H1 (cell line): ENCODE measurements at regions not wholly inside any gene's neighbourhood (a gene's known extent, or its start where the extent isn't known, plus 50 kb on each side); places are given as distances from the start of the nearest gene placed in this dataset.
"Not testable (repeated sequence)": the region's sequence is repeated elsewhere in the genome, so short reads cannot be mapped to it uniquely, and the experiment has no call there.

ENCODE experiments used
- JUND ChIP-seq: IDR thresholded peaks from 2 replicates; pipeline ENCODE4 v1.6.1; 2011; ENCODE audit warnings: mild to moderate bottlenecking, improper control_type of control experiment, low read length
- MAX ChIP-seq: IDR thresholded peaks from 2 replicates; pipeline ENCODE4 v1.6.1; 2012; ENCODE audit warnings: inconsistent platforms
- NANOG ChIP-seq: IDR thresholded peaks from 2 replicates; pipeline ENCODE4 v1.6.1; 2011; ENCODE audit warnings: low read length, low read depth, mild to moderate bottlenecking, inconsistent platforms; ENCODE audit not compliant: insufficient read depth, poor library complexity, severe bottlenecking
- POLR2A ChIP-seq, 2 experiments: IDR thresholded peaks; 1 replicate in 1 of 2; 2 replicates in 1 of 2; pipeline ENCODE4 v1.6.1; 2011; ENCODE audit warnings: low read depth in 2 of 2, low read length in 2 of 2, mild to moderate bottlenecking in 2 of 2; ENCODE audit errors: control extremely low read depth in 1 of 2
- RAD21 ChIP-seq, 2 experiments: IDR thresholded peaks in 1 of 2; conservative IDR thresholded peaks in 1 of 2; 2 replicates each; pipeline ENCODE4 v1.6.1; 2011; ENCODE audit warnings: low read depth in 2 of 2, low read length in 2 of 2, improper control_type of control experiment in 1 of 2, inconsistent platforms in 1 of 2, mild to moderate bottlenecking in 1 of 2, moderate library complexity in 1 of 2
- TEAD4 ChIP-seq: IDR thresholded peaks from 2 replicates; pipeline ENCODE4 v1.6.1; 2012; ENCODE audit warnings: low read depth, low read length, inconsistent platforms, mixed read lengths
- TF ChIP-seq, protein P1 (sequence below), 3 experiments: IDR thresholded peaks; 1 replicate in 2 of 3; 2 replicates in 1 of 3; pipeline versions ENCODE4 v1.5.1 to v1.6.1; 2011; ENCODE audit warnings: low read length in 3 of 3, mild to moderate bottlenecking in 3 of 3, inconsistent platforms in 2 of 3, low read depth in 1 of 3, moderate library complexity in 1 of 3; ENCODE audit not compliant: insufficient read depth in 1 of 3; ENCODE audit errors: control extremely low read depth in 1 of 3

GRCh38 chr6:48493432-48493831 is 382.4 kb upstream of the PTCHD4 start:
- TF ChIP-seq MAX; JUND; POLR2A (IDR thresholded peaks at IDR 0.05; ENCODE audit: control extremely low read depth in 1 of 2, low read depth in 2 of 2, low read length in 2 of 2); TEAD4; RAD21 (IDR thresholded peaks at IDR 0.05 in 1 of 2, conservative IDR thresholded peaks at IDR 0.05 in 1 of 2; ENCODE audit: low read depth in 2 of 2, low read length in 2 of 2); NANOG: not testable (repeated sequence)
- TF ChIP-seq, protein P1, sequence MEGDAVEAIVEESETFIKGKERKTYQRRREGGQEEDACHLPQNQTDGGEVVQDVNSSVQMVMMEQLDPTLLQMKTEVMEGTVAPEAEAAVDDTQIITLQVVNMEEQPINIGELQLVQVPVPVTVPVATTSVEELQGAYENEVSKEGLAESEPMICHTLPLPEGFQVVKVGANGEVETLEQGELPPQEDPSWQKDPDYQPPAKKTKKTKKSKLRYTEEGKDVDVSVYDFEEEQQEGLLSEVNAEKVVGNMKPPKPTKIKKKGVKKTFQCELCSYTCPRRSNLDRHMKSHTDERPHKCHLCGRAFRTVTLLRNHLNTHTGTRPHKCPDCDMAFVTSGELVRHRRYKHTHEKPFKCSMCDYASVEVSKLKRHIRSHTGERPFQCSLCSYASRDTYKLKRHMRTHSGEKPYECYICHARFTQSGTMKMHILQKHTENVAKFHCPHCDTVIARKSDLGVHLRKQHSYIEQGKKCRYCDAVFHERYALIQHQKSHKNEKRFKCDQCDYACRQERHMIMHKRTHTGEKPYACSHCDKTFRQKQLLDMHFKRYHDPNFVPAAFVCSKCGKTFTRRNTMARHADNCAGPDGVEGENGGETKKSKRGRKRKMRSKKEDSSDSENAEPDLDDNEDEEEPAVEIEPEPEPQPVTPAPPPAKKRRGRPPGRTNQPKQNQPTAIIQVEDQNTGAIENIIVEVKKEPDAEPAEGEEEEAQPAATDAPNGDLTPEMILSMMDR (IDR thresholded peaks at IDR 0.05; ENCODE audit: control extremely low read depth in 1 of 3, insufficient read depth in 1 of 3, low read depth in 1 of 3, low read length in 3 of 3), result not testable (repeated sequence)
